Left colon (tissue), 2 donors: ENCODE measurements at regions not wholly inside any gene's neighbourhood (a gene's known extent, or its start where the extent isn't known, plus 50 kb on each side); places are given as distances from the start of the nearest gene placed in this dataset.
"Not testable (repeated sequence)": the region's sequence is repeated elsewhere in the genome, so short reads cannot be mapped to it uniquely, and the experiment has no call there.

Experiments used
- ATAC-seq: fragments of 200-7000 bp; cut with Tn5 transposase; one replicate; pipeline ENCODE4 v1.9.1; 2020; ENCODE audit warnings: mild to moderate bottlenecking, moderate library complexity
- DNase-seq, 2 donors: peaks; one replicate each; pipeline ENCODE4 v3.0.0-alpha.2; 2020
- intact Hi-C, 2 donors: fragments of 100-400 bp; cut with DNase I in 1 of 2; cut with micrococcal nuclease in 1 of 2; formaldehyde crosslinking; loops; one replicate each; pipeline versions ENCODE4 v1.11.2 to v1.14.0; 2022; cut with DNase I, micrococcal nuclease
- donor health status: DM: no; HTN: no; CAD: no.
- donor health status: DM: yes; HTN: yes; CAD: no.

- intact Hi-C loops = no loop called here
- no peak for ATAC-seq
- DNase-seq = no peak
Observed at GRCh38 chr1:30589083-30589482, 134.3 kb downstream of the MATN1 start.

- ATAC-seq = no peak
- DNase-seq = no peak
- intact Hi-C loops = no loop called here
Observed at GRCh38 chr1:30588311-30589073, 134.9 kb downstream of the MATN1 start.

- ATAC-seq = no peak
Observed at GRCh38 chr1:30586671-30587070, 136.7 kb downstream of the MATN1 start.

GRCh38 chr1:30579580-30579979 lies 143.8 kb downstream of the MATN1 start:
- intact Hi-C loops = no loop called here
- DNase-seq = no peak
- ATAC-seq = no peak

More at GRCh38 chr1:30586671-30587070, 136.7 kb downstream of the MATN1 start:
- no peak for DNase-seq
- intact Hi-C loops = no loop called here

GRCh38 chr1:30575066-30575465 lies 148.3 kb downstream of the MATN1 start:
- DNase-seq (no peak), ATAC-seq (no peak)
- intact Hi-C loops = no loop called here

- intact Hi-C loops = no loop called here
- no peak for DNase-seq
- ATAC-seq = no peak
Observed at GRCh38 chr1:30572192-30572591, 151.2 kb downstream of the MATN1 start.

GRCh38 chr1:30571380-30571779 lies 152.0 kb downstream of the MATN1 start:
- DNase-seq = no peak
- no peak for ATAC-seq
- intact Hi-C loops = no loop called here

- no peak for DNase-seq
- intact Hi-C loops = no loop called here
- no peak for ATAC-seq
Observed at GRCh38 chr1:30569384-30569783, 154.0 kb downstream of the MATN1 start.

GRCh38 chr1:30562559-30562958 lies 160.8 kb downstream of the MATN1 start:
- no peak for ATAC-seq
- intact Hi-C loops = no loop called here
- DNase-seq = no peak

- DNase-seq (no peak), ATAC-seq (no peak)
- intact Hi-C loops = no loop called here
Observed at GRCh38 chr1:30551603-30552002, 171.8 kb downstream of the MATN1 start.

GRCh38 chr1:30550365-30551220 lies 172.8 kb downstream of the MATN1 start:
- no peak for ATAC-seq
- DNase-seq = no peak
- intact Hi-C loops = no loop called here

- ATAC-seq, DNase-seq, intact Hi-C loops: not testable (repeated sequence)
Observed at GRCh38 chr1:30549872-30550271, 173.5 kb downstream of the MATN1 start.

GRCh38 chr1:30548294-30548693 lies 175.1 kb downstream of the MATN1 start:
- intact Hi-C loops = no loop called here
- no peak for DNase-seq
- no peak for ATAC-seq

GRCh38 chr1:30547326-30547725 lies 176.1 kb downstream of the MATN1 start:
- intact Hi-C loops, DNase-seq, ATAC-seq: not testable (repeated sequence)

GRCh38 chr1:30545365-30545764 lies 178.0 kb downstream of the MATN1 start:
- ATAC-seq = no peak
- intact Hi-C loops = no loop called here

GRCh38 chr1:30541721-30542485 lies 181.5 kb downstream of the MATN1 start:
- intact Hi-C loops = no loop called here
- DNase-seq (no peak), ATAC-seq (peak; percentile 91)

More at GRCh38 chr1:30545365-30545764, 178.0 kb downstream of the MATN1 start:
- DNase-seq = no peak

GRCh38 chr1:30540611-30541192 lies 182.7 kb downstream of the MATN1 start:
- ATAC-seq (no peak), DNase-seq (no peak)
- intact Hi-C loops = no loop called here

GRCh38 chr1:30539884-30540283 lies 183.5 kb downstream of the MATN1 start:
- no peak for ATAC-seq

More at GRCh38 chr1:30539884-30540283, 183.5 kb downstream of the MATN1 start:
- intact Hi-C loops = no loop called here
- no peak for DNase-seq
